ENCODE measurements at regions not wholly inside any gene's neighbourhood (a gene's known extent, or its start where the extent isn't known, plus 50 kb on each side); places are given as distances from the start of the nearest gene placed in this dataset.

GRCh38 chrX:49761481-49761880 lies 65.7 kb upstream of the PAGE1 start:
- peak; percentile 66 for TF ChIP-seq CTCF (conservative IDR thresholded peaks at IDR 0.05; ENCODE audit: low read depth, low read length)
- no peak for TF ChIP-seq EZH2 (IDR thresholded peaks at IDR 0.05; ENCODE audit: borderline replicate concordance, low read depth, low read length, poor library complexity, severe bottlenecking)
